ENCODE measurements at regions not wholly inside any gene's neighbourhood (a gene's known extent, or its start where the extent isn't known, plus 50 kb on each side); places are given as distances from the start of the nearest gene placed in this dataset.

GRCh38 chr12:34357791-34358190 is 335.5 kb downstream of the ALG10 start:
- no peaks in the 10 kb centered on the region for H3K36me3 ChIP-seq
- no peak for TF ChIP-seq EZH2phosphoT487 (IDR thresholded peaks at IDR 0.05)
- no peak for TF ChIP-seq EZH2 (IDR thresholded peaks at IDR 0.05)
- no peak for TF ChIP-seq CTCF (IDR thresholded peaks at IDR 0.05)
- H3K27ac ChIP-seq = no peak overlapping the region
- H3K4me1 ChIP-seq = no peaks in the 10 kb centered on the region
- Mint-ChIP-seq H3K4me3 (no peak overlapping the region), H3K9me3 (peaks cover 29% of the 10 kb centered on the region), H3K27ac (no peak overlapping the region), H3K27me3 (ENCODE audit: insufficient read depth, low read depth) (peaks cover 5% of the 10 kb centered on the region), H3K4me1 (no peaks in the 10 kb centered on the region), H3K36me3 (no peaks in the 10 kb centered on the region)
- no peaks in the 10 kb centered on the region for H3K79me2 ChIP-seq (ENCODE audit: low read depth)
- H3K4me2 ChIP-seq = no peak overlapping the region
- DNase-seq (ENCODE audit: low spot score) = no peak
- no peaks in the 10 kb centered on the region for H3K9me3 ChIP-seq (ENCODE audit: low read depth)
- H2AFZ ChIP-seq (replicated peaks) = no peak overlapping the region
- no peaks in the 10 kb centered on the region for H4K20me1 ChIP-seq (ENCODE audit: low read depth)
- no peak overlapping the region for H3K9ac ChIP-seq
- no peaks in the 10 kb centered on the region for H3F3A ChIP-seq (ENCODE audit: low read depth)
- no peak overlapping the region for H3K4me3 ChIP-seq
- H3K27me3 ChIP-seq = no peaks in the 10 kb centered on the region

DNA sequence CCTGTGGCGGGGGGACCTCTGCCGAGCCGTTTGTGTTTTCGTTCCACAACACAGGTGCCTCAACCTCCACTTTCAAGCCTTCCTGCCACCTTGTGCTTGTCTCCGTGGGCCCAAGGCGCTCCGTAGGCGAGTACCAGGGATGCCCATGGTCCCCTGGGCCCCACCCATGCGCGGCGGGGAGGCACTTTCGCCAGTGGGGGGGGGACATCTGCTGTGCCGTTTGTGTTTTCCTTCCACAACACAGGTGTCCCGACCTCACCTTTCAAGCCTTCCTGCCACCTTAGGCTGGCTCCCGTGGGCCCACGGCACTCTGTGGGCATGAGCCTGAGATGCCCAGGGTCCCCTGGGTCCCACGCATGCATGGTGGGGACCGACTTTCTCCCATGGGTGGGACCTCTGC is 335.9 kb downstream of the ALG10 start:
- Histone ChIP-seq H4K20me1 (ENCODE audit: low read depth) (no peaks in the 10 kb centered on the region), H3K4me1 (no peaks in the 10 kb centered on the region), H3K4me3 (no peak overlapping the region), H3K79me2 (ENCODE audit: low read depth) (no peaks in the 10 kb centered on the region), H2AFZ (replicated peaks) (no peak overlapping the region), H3K9me3 (ENCODE audit: low read depth) (no peaks in the 10 kb centered on the region), H3K27ac (no peak overlapping the region), H3K4me2 (no peak overlapping the region), H3K27me3 (no peaks in the 10 kb centered on the region), H3K36me3 (no peaks in the 10 kb centered on the region), H3K9ac (no peak overlapping the region), H3F3A (ENCODE audit: low read depth) (no peaks in the 10 kb centered on the region)
- Mint-ChIP-seq H3K9me3 (peaks cover 27% of the 10 kb centered on the region), H3K27ac (no peak overlapping the region), H3K4me1 (no peaks in the 10 kb centered on the region), H3K36me3 (no peaks in the 10 kb centered on the region), H3K27me3 (ENCODE audit: insufficient read depth, low read depth) (peaks cover 5% of the 10 kb centered on the region), H3K4me3 (no peak overlapping the region)
- TF ChIP-seq EZH2 (IDR thresholded peaks at IDR 0.05) = no peak
- no peak for TF ChIP-seq CTCF (IDR thresholded peaks at IDR 0.05)
- TF ChIP-seq EZH2phosphoT487 (IDR thresholded peaks at IDR 0.05) = no peak
- DNase-seq (ENCODE audit: low spot score) = no peak

GRCh38 chr12:34361721-34362316 is 339.5 kb downstream of the ALG10 start:
- no peaks in the 10 kb centered on the region for H3K4me1 Mint-ChIP-seq
- Histone ChIP-seq H3K4me3 (no peak overlapping the region), H4K20me1 (ENCODE audit: low read depth) (no peaks in the 10 kb centered on the region), H3K27ac (no peak overlapping the region), H3K36me3 (no peaks in the 10 kb centered on the region), H3F3A (ENCODE audit: low read depth) (no peaks in the 10 kb centered on the region), H3K4me1 (no peaks in the 10 kb centered on the region), H2AFZ (replicated peaks) (no peak overlapping the region), H3K79me2 (ENCODE audit: low read depth) (no peaks in the 10 kb centered on the region), H3K27me3 (no peaks in the 10 kb centered on the region), H3K4me2 (no peak overlapping the region), H3K9me3 (ENCODE audit: low read depth) (no peaks in the 10 kb centered on the region), H3K9ac (no peak overlapping the region)
- H3K4me3 Mint-ChIP-seq = no peak overlapping the region
- no peak overlapping the region for H3K27ac Mint-ChIP-seq
- H3K36me3 Mint-ChIP-seq = no peaks in the 10 kb centered on the region
- H3K9me3 Mint-ChIP-seq = peaks cover 44% of the 10 kb centered on the region
- peaks cover 5% of the 10 kb centered on the region for H3K27me3 Mint-ChIP-seq (ENCODE audit: insufficient read depth, low read depth)
- TF ChIP-seq EZH2phosphoT487 (IDR thresholded peaks at IDR 0.05) (no peak), CTCF (IDR thresholded peaks at IDR 0.05) (no peak), EZH2 (IDR thresholded peaks at IDR 0.05) (no peak)
- DNase-seq (ENCODE audit: low spot score) = no peak
